T-helper 9 cell (primary cell): ENCODE measurements at regions not wholly inside any gene's neighbourhood (a gene's known extent, or its start where the extent isn't known, plus 50 kb on each side); places are given as distances from the start of the nearest gene placed in this dataset.

ENCODE experiments used
- DNase-seq: peaks from one replicate; pipeline ENCODE4 v3.0.0-alpha.2; 2020

GRCh38 chr16:65876056-65876408 is 490.5 kb upstream of the CDH5 start:
- DNase-seq = no peak

GRCh38 chr16:65875381-65876055 is 491.0 kb upstream of the CDH5 start:
- DNase-seq = no peak

GRCh38 chr16:65869261-65869660 is 497.2 kb upstream of the CDH5 start:
- no peak for DNase-seq

- DNase-seq = no peak
Observed at GRCh38 chr16:65867276-65867960, 499.1 kb upstream of the CDH5 start.

GRCh38 chr16:65863236-65863635 is 503.3 kb upstream of the CDH5 start:
- DNase-seq = no peak

GRCh38 chr16:65861131-65861731 is 505.3 kb upstream of the CDH5 start:
- DNase-seq = no peak

- no peak for DNase-seq
Observed at GRCh38 chr16:65855171-65856145, 511.0 kb upstream of the CDH5 start.

GRCh38 chr16:65846210-65846602 is 520.3 kb upstream of the CDH5 start:
- no peak for DNase-seq

- DNase-seq = no peak
Observed at GRCh38 chr16:65845466-65846209, 520.9 kb upstream of the CDH5 start.

- DNase-seq = no peak
Observed at GRCh38 chr16:65843941-65844340, 522.5 kb upstream of the CDH5 start.

GRCh38 chr16:65842067-65842466 is 524.4 kb upstream of the CDH5 start:
- no peak for DNase-seq

GRCh38 chr16:65838001-65838400 is 528.5 kb upstream of the CDH5 start:
- no peak for DNase-seq

- DNase-seq = no peak
Observed at GRCh38 chr16:65837464-65837863, 529.0 kb upstream of the CDH5 start.

GRCh38 chr16:65834688-65835087 is 531.8 kb upstream of the CDH5 start:
- DNase-seq = no peak

GRCh38 chr16:65833171-65833871 is 533.2 kb upstream of the CDH5 start:
- no peak for DNase-seq

GRCh38 chr16:65832679-65833078 is 533.8 kb upstream of the CDH5 start:
- DNase-seq = no peak

- no peak for DNase-seq
Observed at GRCh38 chr16:65831903-65832666, 534.4 kb upstream of the CDH5 start.

- DNase-seq = no peak
Observed at GRCh38 chr16:65829076-65829475, 537.4 kb upstream of the CDH5 start.

- DNase-seq = no peak
Observed at GRCh38 chr16:65828296-65828695, 538.2 kb upstream of the CDH5 start.

GRCh38 chr16:65827231-65827630 is 539.3 kb upstream of the CDH5 start:
- DNase-seq = no peak
